Neural crest cell (in vitro differentiated cells): ENCODE measurements at regions not wholly inside any gene's neighbourhood (a gene's known extent, or its start where the extent isn't known, plus 50 kb on each side); places are given as distances from the start of the nearest gene placed in this dataset.

Experiments used
- DNase-seq: peaks from one replicate; pipeline ENCODE4 v3.0.0; 2021; ENCODE audit warnings: low read depth, mixed read lengths, low spot score
- H3K27ac Mint-ChIP-seq: one replicate; pipeline ENCODE4 v1.8.0; 2021; ENCODE audit warnings: mild to moderate bottlenecking, mixed read lengths; ENCODE audit not compliant: unreplicated experiment
- H3K27me3 Mint-ChIP-seq: 2 replicates; pipeline ENCODE4 v1.8.0; 2021; ENCODE audit warnings: low read depth, mild to moderate bottlenecking, mixed read lengths
- H3K36me3 Mint-ChIP-seq: 2 replicates; pipeline ENCODE4 v1.8.0; 2021; ENCODE audit warnings: low read depth, mild to moderate bottlenecking, mixed read lengths
- H3K4me1 Mint-ChIP-seq: 2 replicates; pipeline ENCODE4 v1.8.0; 2021; ENCODE audit warnings: mixed read lengths
- H3K4me3 Mint-ChIP-seq: one replicate; pipeline ENCODE4 v1.8.0; 2021; ENCODE audit warnings: mild to moderate bottlenecking, mixed read lengths
- H3K9me3 Mint-ChIP-seq: 2 replicates; pipeline ENCODE4 v1.8.0; 2021; ENCODE audit warnings: mixed read lengths
- CTCF ChIP-seq: fragments of 200-600 bp; sonication (generic); conservative IDR thresholded peaks from 2 replicates; pipeline ENCODE4 v1.5.0; 2021; ENCODE audit warnings: antibody characterized with exemption, mild to moderate bottlenecking

DNA sequence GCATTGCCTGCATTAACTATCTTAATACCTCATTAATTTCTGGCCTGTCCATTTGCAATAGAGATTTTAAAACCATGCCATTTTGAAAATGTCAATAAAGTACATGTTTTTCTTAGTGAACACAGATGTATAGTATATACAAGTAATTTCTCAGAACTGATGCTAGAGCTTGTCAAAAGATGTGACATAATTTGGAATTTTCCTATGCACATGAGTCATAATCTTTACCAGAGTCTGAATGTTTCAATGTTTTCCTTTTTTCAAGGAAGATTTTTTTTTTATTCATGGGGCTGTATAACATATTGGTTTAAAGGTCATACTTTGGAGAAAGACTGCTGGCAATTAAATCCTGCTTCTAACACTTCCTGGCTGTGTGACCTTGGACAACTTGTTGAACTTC is 1347.5 kb upstream of the ADGRB3 start:
- Mint-ChIP-seq H3K27ac (no peak overlapping the region), H3K36me3 (no peaks in the 10 kb centered on the region), H3K4me1 (no peaks in the 10 kb centered on the region), H3K9me3 (no peaks in the 10 kb centered on the region), H3K27me3 (no peaks in the 10 kb centered on the region), H3K4me3 (no peak overlapping the region)
- no peak for TF ChIP-seq CTCF
- no peak for DNase-seq

- H3K9me3 Mint-ChIP-seq: no peaks in the 10 kb centered on the region
- H3K27me3 Mint-ChIP-seq: no peaks in the 10 kb centered on the region
- no peak for TF ChIP-seq CTCF
- H3K36me3 Mint-ChIP-seq: no peaks in the 10 kb centered on the region
- no peak overlapping the region for H3K4me3 Mint-ChIP-seq
- H3K27ac Mint-ChIP-seq: no peak overlapping the region
- no peaks in the 10 kb centered on the region for H3K4me1 Mint-ChIP-seq
- DNase-seq: no peak
These were observed 1349.1 kb upstream of the ADGRB3 start for GRCh38 chr6:67285770-67286495.

GRCh38 chr6:67277312-67277711 is 1357.8 kb upstream of the ADGRB3 start:
- Mint-ChIP-seq H3K4me1 (no peaks in the 10 kb centered on the region), H3K27ac (no peak overlapping the region), H3K4me3 (no peak overlapping the region), H3K9me3 (no peaks in the 10 kb centered on the region), H3K27me3 (no peaks in the 10 kb centered on the region), H3K36me3 (no peaks in the 10 kb centered on the region)
- no peak for TF ChIP-seq CTCF
- no peak for DNase-seq

GRCh38 chr6:67265996-67266921 is 1368.8 kb upstream of the ADGRB3 start:
- no peak for DNase-seq
- H3K27ac Mint-ChIP-seq: no peak overlapping the region
- TF ChIP-seq CTCF: no peak
- no peaks in the 10 kb centered on the region for H3K36me3 Mint-ChIP-seq
- no peaks in the 10 kb centered on the region for H3K27me3 Mint-ChIP-seq
- peaks cover 3% of the 10 kb centered on the region for H3K9me3 Mint-ChIP-seq
- no peaks in the 10 kb centered on the region for H3K4me1 Mint-ChIP-seq
- H3K4me3 Mint-ChIP-seq: no peak overlapping the region

DNA sequence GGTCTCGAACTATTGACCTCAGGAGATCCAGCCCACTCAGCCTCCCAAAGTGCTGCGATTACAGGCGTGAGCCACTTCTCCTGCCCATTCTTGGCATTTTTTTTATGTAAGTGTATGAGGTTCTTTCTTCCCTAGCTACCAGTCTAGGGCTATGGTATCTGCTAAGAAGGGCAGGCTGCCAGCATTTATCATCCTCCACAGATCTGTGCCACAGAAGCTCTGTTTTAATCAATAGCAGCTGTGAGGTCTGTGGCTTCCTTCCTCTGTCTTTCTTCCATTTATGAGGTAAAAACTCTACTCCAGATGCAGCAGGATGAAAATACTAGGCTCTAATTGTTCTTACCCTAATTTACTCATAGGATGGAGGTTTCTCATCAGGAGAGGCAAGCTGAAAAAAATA is 1382.4 kb upstream of the ADGRB3 start:
- Mint-ChIP-seq H3K36me3 (no peaks in the 10 kb centered on the region), H3K27me3 (no peaks in the 10 kb centered on the region), H3K9me3 (peaks cover 2% of the 10 kb centered on the region), H3K4me1 (no peaks in the 10 kb centered on the region), H3K27ac (no peak overlapping the region), H3K4me3 (no peak overlapping the region)
- no peak for TF ChIP-seq CTCF
- no peak for DNase-seq
